Upper lobe of left lung (tissue), 4 donors: ENCODE measurements at regions not wholly inside any gene's neighbourhood (a gene's known extent, or its start where the extent isn't known, plus 50 kb on each side); places are given as distances from the start of the nearest gene placed in this dataset.
"Not testable (repeated sequence)": the region's sequence is repeated elsewhere in the genome, so short reads cannot be mapped to it uniquely, and the experiment has no call there.

ENCODE experiments used
- CTCF ChIP-seq, 6 experiments: fragments of 450-650 bp in 4 of 6; fragments of 200-600 bp in 2 of 6; sonication (generic) in 2 of 6; IDR thresholded peaks; one replicate each; pipeline ENCODE4 v1.5.1; 2016 to 2019; ENCODE audit warnings: antibody characterized with exemption in 6 of 6
- EP300 ChIP-seq, 4 donors: sonication (generic); formaldehyde crosslinking; IDR thresholded peaks; one replicate each; pipeline ENCODE4 v1.5.1; 2017; ENCODE audit warnings: antibody characterized with exemption in 4 of 4, control low read depth in 2 of 4
- POLR2AphosphoS5 ChIP-seq, 2 donors: sonication (generic); formaldehyde crosslinking; IDR thresholded peaks; one replicate each; pipeline ENCODE4 v1.5.1; 2017; ENCODE audit warnings: antibody characterized with exemption in 2 of 2

- not testable (repeated sequence) for TF ChIP-seq POLR2AphosphoS5, CTCF, EP300 (IDR thresholded peaks at IDR 0.05)
Observed at GRCh38 chr4:179726491-179726890, 2284.3 kb upstream of the AGA start.
